ENCODE measurements at regions not wholly inside any gene's neighbourhood (a gene's known extent, or its start where the extent isn't known, plus 50 kb on each side); places are given as distances from the start of the nearest gene placed in this dataset.

DNA sequence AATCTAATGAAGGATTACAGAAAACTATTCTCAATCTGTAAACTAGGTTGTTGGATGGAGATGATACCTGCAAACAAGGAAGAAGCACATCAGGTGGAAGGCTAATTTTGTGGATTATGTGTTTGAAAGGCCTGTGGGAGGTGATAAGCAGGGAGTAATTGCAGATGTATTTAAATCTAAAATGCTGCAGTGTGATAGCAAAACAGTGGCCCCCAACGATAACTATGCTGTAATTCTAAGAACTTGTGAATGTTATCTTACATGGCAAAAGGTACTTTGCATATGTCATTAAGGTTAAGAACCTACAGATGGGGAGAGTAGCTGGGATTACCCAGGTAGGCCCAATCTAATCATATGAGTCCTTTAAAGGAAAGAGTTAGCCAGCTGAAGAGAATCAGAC, 164.5 kb upstream of the AHR start:
- ATAC-seq, result no peak

DNA sequence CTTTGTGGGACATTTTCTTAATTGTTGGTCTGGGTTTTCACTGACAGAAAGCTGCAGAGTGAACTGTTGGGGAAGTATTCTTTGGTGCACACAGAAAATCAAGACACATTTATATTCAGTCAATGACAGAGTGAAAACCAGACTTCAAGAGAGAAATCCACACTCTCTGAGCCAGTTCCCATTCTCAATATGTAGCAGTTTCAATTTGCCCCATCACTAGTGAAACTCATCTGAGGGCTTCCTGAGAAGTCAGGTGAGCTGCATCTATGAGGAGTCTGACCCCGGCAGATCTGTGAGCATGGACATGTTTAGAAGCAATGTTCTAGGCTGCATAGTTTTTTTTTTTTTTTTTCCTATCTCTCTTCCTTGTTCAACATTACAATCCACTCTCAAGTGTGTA, 163.7 kb upstream of the AHR start:
- Histone ChIP-seq H3K4me3 (replicated peaks in 1 of 2; ENCODE audit: low read depth in 1 of 2, low read length in 2 of 2) (no peak overlapping the region), H2AFZ (ENCODE audit: low read depth, low read length, poor library complexity, severe bottlenecking) (no peak overlapping the region), H3K79me2 (ENCODE audit: insufficient read depth, low read length) (no peaks in the 10 kb centered on the region), H3K9me2 (ENCODE audit: insufficient read depth) (no peaks in the 10 kb centered on the region), H3K9ac (ENCODE audit: low read length) (no peak overlapping the region), H3K27ac (ENCODE audit: low read depth, low read length) (no peak overlapping the region), H3K9me3 (ENCODE audit: control insufficient read depth in 1 of 2, insufficient read depth in 1 of 2, low read depth in 1 of 2, low read length in 2 of 2) (no peaks in the 10 kb centered on the region), H3K4me2 (ENCODE audit: low read length) (no peak overlapping the region), H4K20me1 (ENCODE audit: insufficient read depth) (no peaks in the 10 kb centered on the region), H3K27me3 (ENCODE audit: insufficient read depth, low read length) (no peaks in the 10 kb centered on the region), H3K36me3 (ENCODE audit: control insufficient read depth in 1 of 2, insufficient read depth in 2 of 2, low read length in 2 of 2) (no peaks in the 10 kb centered on the region), H3K4me1 (ENCODE audit: control insufficient read depth in 1 of 2, insufficient read depth in 2 of 2, low read length in 2 of 2) (peaks cover 8 to 9% of the 10 kb centered on the region in 2 experiments; a peak in 2 of 4 replicates)
- POLR2A ChIA-PET, result no interaction called here
- CTCF ChIA-PET, result no interaction called here
- TF ChIP-seq EZH2phosphoT487 (IDR thresholded peaks at IDR 0.05; ENCODE audit: borderline replicate concordance) (no peak), SRF (IDR thresholded peaks at IDR 0.05; ENCODE audit: low read depth) (no peak), CBX3 (IDR thresholded peaks at IDR 0.05; ENCODE audit: low read depth) (no peak), SIN3A (IDR thresholded peaks at IDR 0.05; ENCODE audit: low read depth) (no peak)
- no peak for ATAC-seq
- BruUV-seq (replicated peaks), result no TSS peak
- intact Hi-C loops (cut with micrococcal nuclease), result no loop called here
- DNase-seq (ENCODE audit: low read depth, low spot score), result no peak
- RAD21 ChIA-PET (ENCODE audit: low non-redundant PET in 1 of 2, low total read pairs in 2 of 2, uncharacterized antibody in 2 of 2, unreplicated experiment in 2 of 2), result no interaction called here

More for the DNA sequence above, 164.5 kb upstream of the AHR start:
- Histone ChIP-seq H3K9me2 (ENCODE audit: insufficient read depth) (no peaks in the 10 kb centered on the region), H3K27ac (ENCODE audit: low read depth, low read length) (no peak overlapping the region), H3K79me2 (ENCODE audit: insufficient read depth, low read length) (no peaks in the 10 kb centered on the region), H4K20me1 (ENCODE audit: insufficient read depth) (no peaks in the 10 kb centered on the region), H3K9ac (ENCODE audit: low read length) (no peak overlapping the region), H3K9me3 (ENCODE audit: control insufficient read depth in 1 of 2, insufficient read depth in 1 of 2, low read depth in 1 of 2, low read length in 2 of 2) (no peaks in the 10 kb centered on the region), H2AFZ (ENCODE audit: low read depth, low read length, poor library complexity, severe bottlenecking) (no peak overlapping the region), H3K36me3 (ENCODE audit: control insufficient read depth in 1 of 2, insufficient read depth in 2 of 2, low read length in 2 of 2) (no peaks in the 10 kb centered on the region), H3K4me2 (ENCODE audit: low read length) (no peak overlapping the region), H3K4me1 (ENCODE audit: control insufficient read depth in 1 of 2, insufficient read depth in 2 of 2, low read length in 2 of 2) (peaks cover 8 to 9% of the 10 kb centered on the region in 2 experiments; a peak in 2 of 4 replicates), H3K27me3 (ENCODE audit: insufficient read depth, low read length) (no peaks in the 10 kb centered on the region), H3K4me3 (replicated peaks in 1 of 2; ENCODE audit: low read depth in 1 of 2, low read length in 2 of 2) (no peak overlapping the region)
- POLR2A ChIA-PET, result no interaction called here
- CTCF ChIA-PET, result interaction anchor here (1.0 kb wide), 1 partner anchor 10 kb away, joined by 3 read pairs; no protein-coding TSS in a partner anchor
- no TSS peak for BruUV-seq (replicated peaks)
- intact Hi-C loops (cut with micrococcal nuclease), result no loop called here
- no peak for DNase-seq (ENCODE audit: low read depth, low spot score)
- RAD21 ChIA-PET (ENCODE audit: low non-redundant PET in 1 of 2, low total read pairs in 2 of 2, uncharacterized antibody in 2 of 2, unreplicated experiment in 2 of 2), result no interaction called here
- TF ChIP-seq SIN3A (IDR thresholded peaks at IDR 0.05; ENCODE audit: low read depth) (no peak), EGR1 (IDR thresholded peaks at IDR 0.05; ENCODE audit: low read depth) (no peak), SP1 (IDR thresholded peaks at IDR 0.05; ENCODE audit: low read depth) (no peak)
- TF ChIP-seq, protein P1, sequence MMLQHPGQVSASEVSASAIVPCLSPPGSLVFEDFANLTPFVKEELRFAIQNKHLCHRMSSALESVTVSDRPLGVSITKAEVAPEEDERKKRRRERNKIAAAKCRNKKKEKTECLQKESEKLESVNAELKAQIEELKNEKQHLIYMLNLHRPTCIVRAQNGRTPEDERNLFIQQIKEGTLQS (IDR thresholded peaks at IDR 0.05), result no peak

Measured in HCT116 (cell line).